ENCODE measurements at regions not wholly inside any gene's neighbourhood (a gene's known extent, or its start where the extent isn't known, plus 50 kb on each side); places are given as distances from the start of the nearest gene placed in this dataset.

- no peak for DNase-seq (ENCODE audit: low read depth)
Observed at GRCh38 chr1:59164371-59164770, 132.5 kb upstream of the FGGY start.

- no peak for DNase-seq (ENCODE audit: low read depth)
Observed at GRCh38 chr1:59165353-59165752, 131.5 kb upstream of the FGGY start.

- peak; percentile 78 for DNase-seq (ENCODE audit: low read depth)
Observed at GRCh38 chr1:59169703-59170102, 127.2 kb upstream of the FGGY start.

GRCh38 chr1:59170659-59171058 lies 126.2 kb upstream of the FGGY start:
- DNase-seq (ENCODE audit: low read depth) = no peak

GRCh38 chr1:59171788-59172187 lies 125.1 kb upstream of the FGGY start:
- DNase-seq (ENCODE audit: low read depth) = no peak

- DNase-seq (ENCODE audit: low read depth) = no peak
Observed at GRCh38 chr1:59172693-59173092, 124.2 kb upstream of the FGGY start.

DNA sequence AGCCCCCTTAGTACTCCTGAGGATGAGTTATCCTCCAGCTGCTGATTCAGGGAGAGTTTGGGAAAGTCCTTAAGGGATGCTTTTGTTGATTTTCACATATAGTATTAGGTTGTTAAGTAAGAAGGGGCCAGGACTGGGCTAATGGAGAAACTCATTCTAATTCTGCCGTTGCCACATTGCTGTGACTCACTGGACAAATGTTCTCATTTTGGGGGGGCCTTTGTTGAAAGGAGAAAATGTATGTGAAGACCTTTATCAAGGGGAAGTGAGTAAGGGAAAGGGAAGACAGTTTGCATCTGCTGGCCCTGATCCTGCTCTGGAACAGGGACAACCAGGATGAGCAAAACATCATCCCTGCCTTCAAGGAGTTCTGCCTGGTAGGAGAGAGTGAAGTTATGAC lies 123.2 kb upstream of the FGGY start:
- DNase-seq (ENCODE audit: low read depth) = no peak

GRCh38 chr1:59176471-59176870 lies 120.4 kb upstream of the FGGY start:
- DNase-seq (ENCODE audit: low read depth) = no peak

GRCh38 chr1:59177756-59178155 lies 119.1 kb upstream of the FGGY start:
- no peak for DNase-seq (ENCODE audit: low read depth)

GRCh38 chr1:59178339-59179187 lies 118.3 kb upstream of the FGGY start:
- no peak for DNase-seq (ENCODE audit: low read depth)

DNA sequence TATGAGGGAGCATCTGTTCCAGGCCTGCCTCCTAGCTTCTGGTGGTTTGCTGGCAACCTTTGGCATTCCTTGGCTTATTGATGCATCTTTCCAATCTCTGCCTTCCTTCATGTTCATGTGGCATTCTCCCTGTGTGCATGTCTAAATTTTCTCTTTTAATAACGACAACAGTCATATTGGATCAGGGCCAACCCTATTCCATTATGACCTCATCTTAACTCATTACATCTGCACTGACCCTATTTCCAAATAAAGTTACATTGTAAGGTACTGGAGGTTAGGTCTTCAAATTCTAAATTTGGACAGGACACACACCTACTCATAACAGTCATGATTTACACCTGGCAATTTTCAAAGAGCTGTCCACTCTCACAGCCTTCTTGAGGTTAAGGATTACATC lies 117.2 kb upstream of the FGGY start:
- DNase-seq (ENCODE audit: low read depth) = peak; percentile 28

- no peak for DNase-seq (ENCODE audit: low read depth)
Observed at GRCh38 chr1:59180735-59181134, 116.2 kb upstream of the FGGY start.

DNA sequence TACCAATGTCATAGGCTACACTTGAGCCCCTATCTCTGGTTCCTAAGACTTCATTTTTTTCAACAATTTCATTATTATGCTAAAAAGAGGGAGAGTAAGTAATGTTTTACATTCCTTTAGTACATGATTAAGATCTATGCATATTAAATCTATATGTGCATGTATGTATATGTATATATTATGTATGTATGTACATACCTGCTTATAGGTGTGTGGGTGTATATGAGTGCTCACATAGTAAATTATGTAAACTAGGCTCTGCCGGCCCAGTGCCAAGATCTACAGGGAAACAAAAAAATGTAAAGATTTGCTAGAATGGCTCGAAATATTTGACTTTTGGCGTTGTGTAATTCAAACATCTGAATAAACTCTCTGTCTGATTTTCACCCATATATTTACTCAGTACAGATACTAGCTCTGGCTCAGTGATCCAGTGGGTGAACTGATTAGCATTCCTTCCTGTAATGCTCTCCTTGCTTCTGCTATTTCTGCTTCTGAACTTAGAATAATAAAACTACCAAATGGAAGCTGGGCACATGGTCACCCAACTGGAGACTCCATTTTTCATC lies 113.1 kb upstream of the FGGY start:
- DNase-seq (ENCODE audit: low read depth) = no peak

GRCh38 chr1:59184365-59184905 lies 112.5 kb upstream of the FGGY start:
- DNase-seq (ENCODE audit: low read depth) = no peak

- no peak for DNase-seq (ENCODE audit: low read depth)
Observed at GRCh38 chr1:59185163-59185860, 111.6 kb upstream of the FGGY start.

- peak; percentile 62 for DNase-seq (ENCODE audit: low read depth)
Observed at GRCh38 chr1:59186656-59187055, 110.2 kb upstream of the FGGY start.

DNA sequence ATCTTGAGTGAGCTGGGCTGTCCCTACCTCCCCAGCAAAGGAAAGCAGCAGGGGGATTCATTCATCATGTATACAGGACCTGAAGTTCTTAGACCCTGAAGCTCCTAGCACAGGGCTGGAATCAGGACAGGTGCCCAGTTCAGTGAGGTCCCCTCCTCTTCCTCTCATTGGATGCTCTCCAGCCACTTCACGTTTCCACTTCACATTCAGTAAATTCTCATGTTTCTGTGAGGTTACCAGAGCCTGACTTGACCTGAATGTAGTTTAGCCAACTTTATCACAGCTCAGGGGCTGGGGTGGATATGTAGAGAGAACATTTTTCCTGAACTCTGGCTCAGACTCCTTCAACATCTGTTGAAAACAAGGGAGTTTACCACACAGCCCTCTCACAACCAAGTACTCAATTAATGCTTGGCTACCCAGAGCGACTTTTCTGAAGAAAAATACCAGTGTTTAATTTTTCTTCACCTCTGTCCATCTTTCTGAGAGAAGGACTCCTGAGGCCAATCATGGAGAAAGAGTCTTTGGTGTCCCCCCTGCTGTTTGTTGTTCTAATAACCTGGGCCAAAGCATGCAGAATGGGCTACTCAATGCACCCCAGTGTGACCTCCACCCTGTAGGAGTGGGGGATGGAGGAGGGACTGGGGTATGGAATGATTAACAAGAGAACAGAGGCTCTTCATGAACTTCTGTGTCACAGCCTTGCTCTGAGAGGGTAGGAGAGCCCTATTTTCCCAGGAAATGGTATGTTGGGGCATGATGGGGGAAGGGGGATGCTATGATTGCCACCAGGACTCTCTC lies 108.3 kb upstream of the FGGY start:
- no peak for DNase-seq (ENCODE audit: low read depth)

- DNase-seq (ENCODE audit: low read depth) = no peak
Observed at GRCh38 chr1:59193443-59194093, 103.3 kb upstream of the FGGY start.

DNA sequence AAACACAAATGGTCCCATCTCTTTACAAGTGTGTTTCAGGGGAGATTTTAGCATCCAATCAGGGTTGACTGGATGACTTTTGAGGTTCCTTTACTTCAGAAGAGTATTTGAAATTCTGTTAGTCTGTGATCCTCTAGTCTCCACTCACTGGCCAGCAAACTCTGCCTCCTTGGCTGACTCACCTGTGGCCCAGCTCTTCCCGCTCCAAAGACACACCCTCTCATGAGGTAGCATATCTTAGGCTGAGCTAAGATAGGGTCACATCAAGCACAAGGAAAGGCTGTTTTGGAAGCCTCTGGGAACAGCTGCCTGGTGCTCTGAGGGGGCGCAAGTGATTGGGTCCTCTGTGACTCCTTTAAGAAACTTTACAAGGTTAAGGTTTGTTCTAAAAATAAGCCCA lies 102.3 kb upstream of the FGGY start:
- no peak for DNase-seq (ENCODE audit: low read depth)

DNA sequence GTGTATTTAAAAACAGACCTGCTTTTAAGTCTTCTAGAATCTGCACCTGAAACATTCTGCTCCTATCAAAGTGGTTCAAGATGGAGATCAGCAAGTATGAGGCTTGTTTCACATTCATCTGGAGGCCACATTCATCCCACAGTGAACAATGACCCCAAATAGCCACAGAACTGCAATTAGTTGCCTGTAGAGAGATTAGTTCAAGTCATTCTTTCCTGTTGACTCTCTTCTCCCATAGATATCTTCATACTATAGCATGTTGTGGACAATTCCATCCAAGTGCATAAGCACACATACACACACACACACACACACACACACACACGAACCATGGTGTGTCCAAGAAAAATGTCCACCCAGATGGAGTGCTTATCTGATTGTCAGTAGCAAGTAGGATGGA lies 101.7 kb upstream of the FGGY start:
- DNase-seq (ENCODE audit: low read depth) = no peak

DNA sequence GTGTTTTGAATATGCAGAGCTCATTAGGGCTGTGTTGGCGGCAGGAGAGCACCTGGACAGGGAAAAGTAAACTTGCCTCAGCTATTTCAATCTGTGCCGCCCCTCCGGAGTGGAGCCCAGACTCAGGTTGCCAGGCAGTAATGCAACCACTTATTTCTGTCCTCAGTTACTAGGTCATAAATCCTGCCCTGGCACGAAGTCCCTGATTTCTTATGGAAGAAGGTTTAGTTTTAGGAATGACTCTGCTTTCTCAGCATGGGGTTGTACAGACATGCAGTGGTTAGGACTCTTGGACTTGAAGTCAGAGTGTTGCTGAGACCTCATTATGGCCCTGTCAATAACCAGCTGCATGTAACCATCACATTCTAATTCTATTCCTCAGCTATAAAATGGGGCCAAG lies 98.3 kb upstream of the FGGY start:
- peak; percentile 70 for DNase-seq (ENCODE audit: low read depth)

Data from myocyte (in vitro differentiated cells).